Right atrium auricular region (tissue), 2 donors: ENCODE measurements at regions not wholly inside any gene's neighbourhood (a gene's known extent, or its start where the extent isn't known, plus 50 kb on each side); places are given as distances from the start of the nearest gene placed in this dataset.

Source experiments
- DNase-seq: peaks from one replicate; pipeline ENCODE4 v3.0.0-alpha.2; 2019; ENCODE audit warnings: low spot score
- H3K27ac ChIP-seq, 2 donors: fragments of 200-600 bp; sonication (generic); 1 replicate in 1 of 2; 2 replicates in 1 of 2; pipeline ENCODE4 v1.5.1; 2016 to 2019
- H3K27me3 ChIP-seq, 2 donors: fragments of 200-600 bp; sonication (generic); one replicate each; pipeline versions ENCODE4 v1.5.1 to v1.6.0; 2017 to 2019
- H3K36me3 ChIP-seq: fragments of 200-600 bp; sonication (generic); one replicate; pipeline ENCODE4 v1.5.1; 2016
- H3K4me1 ChIP-seq, 2 donors: fragments of 200-600 bp; sonication (generic); one replicate each; pipeline versions ENCODE4 v1.5.1 to v1.6.0; 2017 to 2019
- H3K4me3 ChIP-seq, 2 donors: fragments of 200-600 bp; sonication (generic); 1 replicate in 1 of 2; 2 replicates in 1 of 2; pipeline ENCODE4 v1.5.1; 2017 to 2019; ENCODE audit warnings: mild to moderate bottlenecking in 1 of 2, moderate library complexity in 1 of 2
- H3K9me3 ChIP-seq, 2 donors: fragments of 200-600 bp; sonication (generic); one replicate each; pipeline ENCODE4 v1.5.1; 2019
- TF ChIP-seq, protein P1 (sequence below), 2 donors: fragments of 200-600 bp; sonication (generic); IDR thresholded peaks; one replicate each; pipeline ENCODE4 v1.5.1; 2019; ENCODE audit warnings: antibody characterized with exemption in 2 of 2

DNA sequence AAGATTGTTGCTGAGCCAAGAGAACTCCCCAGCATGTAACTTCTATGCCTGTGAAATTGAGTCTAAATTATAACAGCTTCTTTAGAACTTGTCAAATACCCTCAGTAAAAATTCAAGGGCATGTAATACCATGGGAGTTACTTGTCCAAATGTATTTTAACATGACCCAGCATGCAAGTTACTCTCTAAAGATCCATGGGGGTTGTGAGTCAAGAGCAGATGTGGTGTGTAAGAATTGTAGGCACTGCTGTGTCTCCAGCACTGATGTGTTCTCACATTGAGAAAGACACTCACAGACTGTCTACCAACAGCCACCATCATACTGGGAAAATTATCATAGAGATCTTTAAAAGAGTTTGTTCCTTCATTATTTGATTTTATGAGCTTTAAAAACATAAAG, 237.4 kb upstream of the IL1RAPL1 start:
- H3K27ac ChIP-seq: no peak overlapping the region
- H3K4me3 ChIP-seq: no peak overlapping the region
- no peaks in the 10 kb centered on the region for H3K27me3 ChIP-seq
- TF ChIP-seq, protein P1, sequence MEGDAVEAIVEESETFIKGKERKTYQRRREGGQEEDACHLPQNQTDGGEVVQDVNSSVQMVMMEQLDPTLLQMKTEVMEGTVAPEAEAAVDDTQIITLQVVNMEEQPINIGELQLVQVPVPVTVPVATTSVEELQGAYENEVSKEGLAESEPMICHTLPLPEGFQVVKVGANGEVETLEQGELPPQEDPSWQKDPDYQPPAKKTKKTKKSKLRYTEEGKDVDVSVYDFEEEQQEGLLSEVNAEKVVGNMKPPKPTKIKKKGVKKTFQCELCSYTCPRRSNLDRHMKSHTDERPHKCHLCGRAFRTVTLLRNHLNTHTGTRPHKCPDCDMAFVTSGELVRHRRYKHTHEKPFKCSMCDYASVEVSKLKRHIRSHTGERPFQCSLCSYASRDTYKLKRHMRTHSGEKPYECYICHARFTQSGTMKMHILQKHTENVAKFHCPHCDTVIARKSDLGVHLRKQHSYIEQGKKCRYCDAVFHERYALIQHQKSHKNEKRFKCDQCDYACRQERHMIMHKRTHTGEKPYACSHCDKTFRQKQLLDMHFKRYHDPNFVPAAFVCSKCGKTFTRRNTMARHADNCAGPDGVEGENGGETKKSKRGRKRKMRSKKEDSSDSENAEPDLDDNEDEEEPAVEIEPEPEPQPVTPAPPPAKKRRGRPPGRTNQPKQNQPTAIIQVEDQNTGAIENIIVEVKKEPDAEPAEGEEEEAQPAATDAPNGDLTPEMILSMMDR (IDR thresholded peaks at IDR 0.05): no peak
- H3K36me3 ChIP-seq: no peaks in the 10 kb centered on the region
- H3K9me3 ChIP-seq: no peaks in the 10 kb centered on the region
- DNase-seq: no peak
- H3K4me1 ChIP-seq: no peaks in the 10 kb centered on the region

DNA sequence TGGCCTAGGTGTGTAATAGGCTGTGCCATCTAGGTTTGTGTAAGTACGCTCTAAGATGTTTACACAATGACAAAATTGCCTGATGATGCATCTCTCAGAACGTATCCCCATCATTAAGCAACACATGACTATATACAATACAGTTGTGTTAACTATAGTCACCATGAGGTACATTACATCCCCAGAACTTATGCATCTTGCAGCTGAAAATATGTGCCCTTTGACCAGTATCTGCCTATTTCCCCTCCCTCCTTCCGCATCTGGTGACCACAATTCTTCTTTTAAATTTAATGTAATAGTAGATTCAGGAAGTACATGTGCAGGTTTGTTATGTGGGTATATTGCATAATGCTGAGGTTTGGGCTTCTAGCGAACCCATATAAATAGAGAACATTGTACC, 239.8 kb upstream of the IL1RAPL1 start:
- TF ChIP-seq, protein P1 (IDR thresholded peaks at IDR 0.05): no peak
- H3K4me1 ChIP-seq: no peaks in the 10 kb centered on the region

DNA sequence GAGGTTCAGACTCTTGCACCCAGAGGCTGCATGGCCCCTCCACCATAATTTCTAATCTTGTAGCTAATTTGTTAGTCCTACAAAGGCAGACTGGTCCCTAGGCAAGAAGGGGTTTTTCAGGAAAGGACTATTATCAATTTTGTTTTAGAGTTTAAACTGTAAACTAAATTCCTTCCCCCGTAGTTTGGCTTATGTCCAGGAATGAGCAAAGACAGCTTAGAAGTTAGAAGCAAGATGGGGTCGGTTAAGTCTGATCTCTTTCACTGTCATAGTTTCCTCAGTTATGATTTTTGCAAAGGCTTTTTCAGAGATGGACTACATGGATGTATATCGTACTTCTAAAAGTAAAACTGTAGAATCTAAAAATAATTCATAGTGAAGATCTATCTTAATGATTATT, 258.1 kb upstream of the IL1RAPL1 start:
- TF ChIP-seq, protein P1 (IDR thresholded peaks at IDR 0.05): no peak
- no peaks in the 10 kb centered on the region for H3K27me3 ChIP-seq

More for the DNA sequence above, 239.8 kb upstream of the IL1RAPL1 start:
- DNase-seq: no peak
- Histone ChIP-seq H3K27me3 (no peaks in the 10 kb centered on the region), H3K4me3 (no peak overlapping the region), H3K27ac (no peak overlapping the region), H3K9me3 (no peaks in the 10 kb centered on the region), H3K36me3 (no peaks in the 10 kb centered on the region)

DNA sequence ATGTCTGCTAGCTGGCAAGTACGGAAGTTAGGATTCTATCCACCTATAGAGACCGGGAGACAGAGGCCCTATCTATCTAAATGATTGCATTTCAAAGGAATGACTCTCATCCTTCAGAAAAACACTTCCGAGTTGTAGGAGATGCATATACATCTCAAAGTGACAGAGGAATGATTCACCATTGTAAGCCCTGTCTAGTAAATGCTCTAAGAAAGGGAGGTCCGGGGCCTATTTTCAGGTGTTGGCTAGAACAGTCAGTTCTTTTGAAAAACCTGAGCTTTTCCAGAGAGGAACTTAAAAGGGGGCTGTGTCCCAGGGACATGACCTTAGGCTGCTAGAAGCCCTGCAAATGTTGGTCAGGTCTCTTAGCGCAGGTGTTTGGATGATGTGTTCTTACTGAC, 262.9 kb upstream of the IL1RAPL1 start:
- no peaks in the 10 kb centered on the region for H3K36me3 ChIP-seq
- no peaks in the 10 kb centered on the region for H3K9me3 ChIP-seq
- no peaks in the 10 kb centered on the region for H3K4me1 ChIP-seq
- no peak overlapping the region for H3K4me3 ChIP-seq
- no peak overlapping the region for H3K27ac ChIP-seq
- no peaks in the 10 kb centered on the region for H3K27me3 ChIP-seq
- no peak for DNase-seq
- TF ChIP-seq, protein P1 (IDR thresholded peaks at IDR 0.05): no peak

More for the DNA sequence above, 258.1 kb upstream of the IL1RAPL1 start:
- Histone ChIP-seq H3K4me3 (no peak overlapping the region), H3K36me3 (no peaks in the 10 kb centered on the region), H3K4me1 (no peaks in the 10 kb centered on the region), H3K9me3 (no peaks in the 10 kb centered on the region), H3K27ac (no peak overlapping the region)
- no peak for DNase-seq

DNA sequence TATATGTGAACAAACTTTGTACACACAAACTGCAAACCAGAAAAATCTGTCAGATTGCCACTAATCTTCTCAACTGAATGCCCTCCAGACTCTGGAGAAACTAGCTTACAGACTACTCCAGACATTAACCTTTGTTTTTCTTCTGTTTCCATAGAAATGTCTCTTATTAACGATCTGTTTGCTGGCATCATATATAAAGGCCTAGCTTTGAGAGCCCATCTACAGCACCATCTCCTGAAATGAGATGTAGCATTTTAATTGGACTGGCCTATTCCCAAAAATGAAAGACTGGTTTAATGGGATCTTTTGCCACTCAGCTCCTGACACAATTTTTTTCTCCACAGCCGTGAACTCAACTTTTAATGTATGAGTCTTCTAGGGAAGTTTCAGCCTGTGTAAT, 266.0 kb upstream of the IL1RAPL1 start:
- Histone ChIP-seq H3K4me3 (no peak overlapping the region), H3K4me1 (no peaks in the 10 kb centered on the region), H3K27ac (no peak overlapping the region), H3K9me3 (peaks cover 0 to 22% of the 10 kb centered on the region in 2 donors), H3K27me3 (no peaks in the 10 kb centered on the region), H3K36me3 (no peaks in the 10 kb centered on the region)
- no peak for DNase-seq
- TF ChIP-seq, protein P1 (IDR thresholded peaks at IDR 0.05): no peak

DNA sequence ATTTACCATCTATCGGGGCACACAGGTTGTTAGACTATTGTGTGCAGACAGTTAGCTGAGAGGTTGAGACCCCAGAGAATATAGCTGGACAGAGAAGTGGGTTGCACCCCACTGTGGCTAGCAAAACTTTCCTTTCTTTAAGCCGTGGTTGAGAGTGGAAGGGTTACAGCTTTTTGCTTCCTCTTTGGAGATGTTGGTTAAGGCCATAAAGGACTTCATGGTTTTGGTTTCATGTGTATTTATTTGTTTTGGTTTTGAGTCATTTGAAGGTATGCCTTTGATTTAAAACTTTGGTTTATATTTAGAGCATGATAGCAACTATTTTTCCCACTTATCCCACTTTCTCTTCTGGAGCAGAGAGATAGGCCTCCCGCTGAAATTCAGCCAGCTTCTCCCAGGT, 274.3 kb upstream of the IL1RAPL1 start:
- Histone ChIP-seq H3K36me3 (no peaks in the 10 kb centered on the region), H3K9me3 (peaks cover 0 to 16% of the 10 kb centered on the region in 2 donors), H3K27me3 (no peaks in the 10 kb centered on the region), H3K4me1 (no peaks in the 10 kb centered on the region), H3K27ac (no peak overlapping the region), H3K4me3 (no peak overlapping the region)
- TF ChIP-seq, protein P1 (IDR thresholded peaks at IDR 0.05): no peak
- no peak for DNase-seq
